Muscle of leg (tissue), 3 donors: ENCODE measurements at regions not wholly inside any gene's neighbourhood (a gene's known extent, or its start where the extent isn't known, plus 50 kb on each side); places are given as distances from the start of the nearest gene placed in this dataset.

Source experiments
- DNase-seq: peaks from one replicate; pipeline ENCODE4 v3.0.0; 2013
- H3K27ac ChIP-seq: one replicate; pipeline ENCODE4 v1.5.1; 2013; ENCODE audit warnings: mild to moderate bottlenecking, low read length, control low read depth
- H3K27me3 ChIP-seq: one replicate; pipeline ENCODE4 v1.6.1; 2013; ENCODE audit warnings: low read length; ENCODE audit not compliant: control insufficient read depth, insufficient read depth
- H3K36me3 ChIP-seq: one replicate; pipeline ENCODE4 v1.6.1; 2013; ENCODE audit warnings: low read length; ENCODE audit not compliant: control insufficient read depth, insufficient read depth
- H3K4me1 ChIP-seq: one replicate; pipeline ENCODE4 v1.6.1; 2013; ENCODE audit warnings: low read length; ENCODE audit not compliant: control insufficient read depth, insufficient read depth
- H3K4me3 ChIP-seq: one replicate; pipeline ENCODE4 v1.5.1; 2013; ENCODE audit warnings: low read length, control low read depth
- H3K9me3 ChIP-seq: replicated peaks from 2 replicates; pipeline ENCODE4 v1.6.1; 2013; ENCODE audit warnings: low read depth, low read length; ENCODE audit not compliant: control insufficient read depth
- WGBS: methylation state at CpG from one replicate; pipeline ENCODE4 v1.1.5; 2013; ENCODE audit warnings: missing lambda C conversion rate; ENCODE audit not compliant: insufficient coverage; 5-methylcytosine and 5-hydroxymethylcytosine counted together

DNA sequence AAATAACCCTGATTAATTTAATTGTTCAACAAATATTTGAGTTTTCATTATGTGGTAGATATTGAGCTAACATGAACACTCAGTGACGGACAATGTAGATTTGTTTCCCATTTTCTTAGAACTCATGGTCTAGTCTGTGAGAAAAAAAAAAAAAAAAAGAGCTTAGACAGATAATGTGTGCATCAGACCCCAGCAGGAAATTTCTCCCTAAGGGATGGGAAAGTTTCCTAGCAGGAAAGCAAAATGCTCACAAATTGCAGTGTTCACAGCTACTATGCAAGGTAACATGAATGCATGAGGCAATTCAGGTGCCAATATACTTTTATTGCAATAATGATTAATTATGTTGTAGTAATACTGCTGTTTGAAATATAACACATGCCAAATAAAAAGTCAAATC, 843.2 kb upstream of the SLIT2 start:
- H3K27ac ChIP-seq, result no peak overlapping the region
- no peaks in the 10 kb centered on the region for H3K27me3 ChIP-seq
- H3K9me3 ChIP-seq, result no peaks in the 10 kb centered on the region
- H3K4me3 ChIP-seq, result no peak overlapping the region
- no peak for DNase-seq
- H3K4me1 ChIP-seq, result no peaks in the 10 kb centered on the region
- no peaks in the 10 kb centered on the region for H3K36me3 ChIP-seq
- WGBS, result no CpG with 5 or more reads among the region's 1 CpG

DNA sequence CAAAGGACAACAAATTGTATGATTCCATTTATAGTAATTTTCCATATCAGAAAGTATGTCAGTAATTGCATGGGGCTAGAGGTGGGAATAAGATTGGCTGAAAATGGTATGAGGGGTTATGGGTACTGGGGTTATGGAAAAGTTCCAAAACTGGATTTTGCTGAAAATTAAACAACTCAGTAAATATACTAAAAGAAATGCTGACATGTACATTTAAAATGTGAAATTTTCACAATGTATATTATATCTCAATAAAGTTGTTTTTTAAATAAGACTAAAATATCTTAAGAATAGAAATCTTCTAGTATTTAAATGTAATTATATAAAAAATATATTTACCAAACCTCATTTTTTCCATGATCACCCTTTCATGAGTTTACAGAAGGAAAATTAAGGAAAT, 844.9 kb upstream of the SLIT2 start:
- Histone ChIP-seq H3K9me3 (no peaks in the 10 kb centered on the region), H3K36me3 (no peaks in the 10 kb centered on the region), H3K4me1 (no peaks in the 10 kb centered on the region), H3K27me3 (no peaks in the 10 kb centered on the region), H3K4me3 (no peak overlapping the region), H3K27ac (no peak overlapping the region)
- no peak for DNase-seq

DNA sequence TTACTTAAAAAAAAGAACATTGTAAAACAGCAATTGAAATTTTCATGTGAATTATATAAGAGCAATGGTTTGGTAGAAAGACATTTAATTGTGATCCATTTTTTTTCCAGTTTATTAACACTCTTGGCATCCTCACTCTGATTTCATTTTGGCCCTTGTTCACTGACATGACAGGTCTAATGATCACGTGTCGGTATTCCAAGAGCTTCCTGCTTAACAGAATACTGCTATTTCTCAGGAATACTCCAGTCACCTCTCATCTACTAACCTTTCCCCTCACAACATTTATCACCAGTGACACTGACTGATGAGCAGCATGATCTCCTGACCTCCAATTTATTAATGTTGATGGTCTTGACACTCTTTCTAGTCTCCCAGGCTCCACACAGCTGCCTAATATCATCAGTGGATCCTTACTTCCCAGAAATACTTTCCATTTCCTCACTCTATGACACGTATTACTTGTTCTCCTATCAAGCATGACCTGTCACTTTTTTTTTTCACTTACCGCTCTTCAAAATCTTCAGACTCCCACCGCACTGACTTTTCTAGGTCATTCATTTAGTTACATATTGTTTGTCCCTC, 847.8 kb upstream of the SLIT2 start:
- 81% methylated on average over 3 of the region's 5 CpGs for WGBS
- no peak for DNase-seq
- no peaks in the 10 kb centered on the region for H3K27me3 ChIP-seq
- H3K27ac ChIP-seq, result no peak overlapping the region
- H3K4me1 ChIP-seq, result no peaks in the 10 kb centered on the region
- no peaks in the 10 kb centered on the region for H3K36me3 ChIP-seq
- H3K4me3 ChIP-seq, result no peak overlapping the region
- H3K9me3 ChIP-seq, result no peaks in the 10 kb centered on the region

DNA sequence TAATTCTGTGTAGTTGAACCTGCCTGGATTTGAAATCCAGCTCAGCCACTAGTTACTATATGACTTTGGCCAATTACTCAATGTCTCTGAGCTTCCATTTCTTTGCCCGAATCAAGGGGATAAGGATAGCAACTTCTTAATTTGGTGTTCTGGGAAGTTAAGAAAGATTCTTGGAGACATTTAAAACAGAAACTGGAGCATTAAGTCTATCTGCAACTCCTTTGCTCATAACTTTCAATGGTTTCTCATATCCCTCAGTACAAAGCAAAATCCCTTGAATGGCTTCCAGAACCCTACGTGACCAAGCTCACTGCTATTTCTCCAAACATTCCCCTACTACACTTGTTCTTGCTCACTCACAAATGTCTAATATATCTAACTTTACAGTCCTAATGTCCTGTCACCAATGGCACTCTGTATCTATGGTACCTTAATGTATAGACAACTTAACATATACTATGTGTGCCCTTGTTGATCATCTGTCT, 849.1 kb upstream of the SLIT2 start:
- no peaks in the 10 kb centered on the region for H3K9me3 ChIP-seq
- H3K36me3 ChIP-seq, result no peaks in the 10 kb centered on the region
- peak; percentile 45 for DNase-seq
- no CpG with 5 or more reads among the region's 2 CpGs for WGBS
- no peaks in the 10 kb centered on the region for H3K4me1 ChIP-seq
- H3K4me3 ChIP-seq, result no peak overlapping the region
- no peak overlapping the region for H3K27ac ChIP-seq
- no peaks in the 10 kb centered on the region for H3K27me3 ChIP-seq

DNA sequence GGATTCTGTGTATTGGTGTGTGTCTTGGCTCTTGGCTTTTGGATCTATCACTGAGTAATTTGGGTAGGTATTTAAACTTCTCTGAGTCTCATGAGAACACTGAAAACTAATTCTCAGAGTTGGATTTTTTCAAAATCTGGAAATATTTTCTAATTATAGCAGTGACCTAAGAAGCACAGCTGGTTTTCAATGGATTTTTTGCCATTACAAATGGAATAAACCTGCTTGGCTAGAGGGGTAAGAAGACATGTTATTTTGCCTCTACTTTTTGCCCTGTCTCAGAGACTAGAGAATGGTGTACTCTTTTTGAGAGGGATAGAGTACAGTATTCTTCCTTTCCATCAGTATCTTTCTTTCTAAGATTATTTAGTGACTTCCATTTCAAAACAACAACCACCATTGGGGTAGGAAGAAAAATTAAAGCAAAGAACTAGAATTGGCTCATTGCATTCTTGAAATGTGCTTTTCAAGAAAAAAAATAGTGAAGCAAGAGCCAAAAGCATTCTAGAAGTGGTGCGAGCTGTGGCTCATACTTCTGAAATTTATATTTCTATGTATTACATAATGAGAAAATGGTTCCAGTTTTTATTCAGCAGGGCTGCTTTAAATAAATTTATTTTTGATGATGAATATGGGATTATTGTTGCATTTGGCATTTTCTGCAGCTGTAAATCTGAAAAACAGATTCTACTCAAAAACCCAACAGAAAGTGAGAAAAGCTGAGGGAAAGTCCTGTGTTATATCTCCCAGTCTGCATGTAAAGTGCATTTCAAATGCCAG, 850.2 kb upstream of the SLIT2 start:
- Histone ChIP-seq H3K4me3 (no peak overlapping the region), H3K27ac (peak overlapping the region; percentile 44)
- DNase-seq, result peak; percentile 77

DNA sequence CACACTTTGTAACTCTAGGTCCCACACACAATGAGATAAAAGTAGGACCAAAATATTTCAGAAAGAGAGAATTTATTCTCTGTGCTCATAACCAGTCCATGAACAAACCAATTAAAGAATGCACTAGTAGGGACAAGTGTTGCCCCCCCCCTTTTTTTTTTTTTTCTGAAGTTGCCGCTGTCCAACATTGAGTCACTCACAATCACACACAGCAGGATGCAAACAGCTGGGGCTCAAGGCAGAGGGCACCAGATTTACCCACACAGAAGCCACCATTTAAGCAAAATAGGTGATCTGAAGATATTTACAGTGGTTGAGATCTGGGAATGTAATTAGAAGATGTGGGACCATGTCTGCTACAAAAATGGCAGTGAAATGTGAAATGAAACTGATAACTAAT, 850.9 kb upstream of the SLIT2 start:
- Histone ChIP-seq H3K9me3 (no peaks in the 10 kb centered on the region), H3K27ac (no peak overlapping the region), H3K27me3 (no peaks in the 10 kb centered on the region), H3K4me1 (no peaks in the 10 kb centered on the region), H3K36me3 (no peaks in the 10 kb centered on the region), H3K4me3 (no peak overlapping the region)
- no CpG with 5 or more reads among the region's 1 CpG for WGBS
- no peak for DNase-seq

More for the DNA sequence above, 850.2 kb upstream of the SLIT2 start:
- H3K4me1 ChIP-seq, result no peaks in the 10 kb centered on the region
- H3K27me3 ChIP-seq, result no peaks in the 10 kb centered on the region
- H3K36me3 ChIP-seq, result no peaks in the 10 kb centered on the region
- WGBS, result no CpG with 5 or more reads among the region's 1 CpG
- no peaks in the 10 kb centered on the region for H3K9me3 ChIP-seq

DNA sequence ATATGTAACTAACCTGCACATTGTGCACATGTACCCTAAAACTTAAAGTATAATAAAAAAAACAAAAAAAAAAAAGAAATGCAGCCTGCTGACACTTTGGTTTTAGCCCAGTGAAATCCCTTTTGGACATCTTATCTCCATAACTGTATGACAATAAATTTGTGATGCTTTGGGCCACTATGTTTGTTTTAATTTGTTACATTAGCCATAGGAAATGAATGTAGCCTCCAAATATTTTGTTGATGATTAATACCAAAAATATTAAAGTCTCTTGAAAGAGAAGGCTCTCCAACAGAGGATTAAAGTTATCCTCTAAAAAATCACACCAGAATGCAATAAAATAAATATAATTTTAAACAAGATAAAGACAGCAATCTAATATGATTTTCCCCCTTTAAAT, 852.7 kb upstream of the SLIT2 start:
- Histone ChIP-seq H3K4me3 (no peak overlapping the region), H3K9me3 (peaks cover 3% of the 10 kb centered on the region), H3K4me1 (no peaks in the 10 kb centered on the region), H3K27me3 (no peaks in the 10 kb centered on the region), H3K36me3 (no peaks in the 10 kb centered on the region), H3K27ac (no peak overlapping the region)
- DNase-seq, result no peak

DNA sequence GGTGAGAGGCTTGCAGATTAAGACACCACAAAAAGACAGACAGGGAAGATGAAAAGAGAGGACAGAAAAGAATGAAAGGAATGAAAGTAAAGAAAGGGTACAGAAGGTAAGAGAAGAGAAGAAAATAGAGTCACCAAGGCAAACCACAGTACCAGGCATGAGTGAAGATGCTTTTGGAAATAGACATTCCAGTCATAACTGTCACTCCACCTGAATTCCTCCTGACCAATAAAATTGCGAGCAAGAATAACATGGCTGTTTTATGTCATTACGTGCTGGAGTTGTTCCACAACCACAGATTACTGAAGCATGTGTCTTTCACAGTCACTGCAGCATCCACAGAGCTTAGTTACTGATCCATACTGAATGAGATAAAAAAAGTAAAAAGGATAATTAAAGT, 864.9 kb upstream of the SLIT2 start:
- no peaks in the 10 kb centered on the region for H3K4me1 ChIP-seq
- no peak overlapping the region for H3K4me3 ChIP-seq
- H3K9me3 ChIP-seq, result no peaks in the 10 kb centered on the region
- WGBS, result no CpG with 5 or more reads among the region's 2 CpGs
- no peak overlapping the region for H3K27ac ChIP-seq
- DNase-seq, result no peak
- H3K27me3 ChIP-seq, result no peaks in the 10 kb centered on the region
- H3K36me3 ChIP-seq, result no peaks in the 10 kb centered on the region

DNA sequence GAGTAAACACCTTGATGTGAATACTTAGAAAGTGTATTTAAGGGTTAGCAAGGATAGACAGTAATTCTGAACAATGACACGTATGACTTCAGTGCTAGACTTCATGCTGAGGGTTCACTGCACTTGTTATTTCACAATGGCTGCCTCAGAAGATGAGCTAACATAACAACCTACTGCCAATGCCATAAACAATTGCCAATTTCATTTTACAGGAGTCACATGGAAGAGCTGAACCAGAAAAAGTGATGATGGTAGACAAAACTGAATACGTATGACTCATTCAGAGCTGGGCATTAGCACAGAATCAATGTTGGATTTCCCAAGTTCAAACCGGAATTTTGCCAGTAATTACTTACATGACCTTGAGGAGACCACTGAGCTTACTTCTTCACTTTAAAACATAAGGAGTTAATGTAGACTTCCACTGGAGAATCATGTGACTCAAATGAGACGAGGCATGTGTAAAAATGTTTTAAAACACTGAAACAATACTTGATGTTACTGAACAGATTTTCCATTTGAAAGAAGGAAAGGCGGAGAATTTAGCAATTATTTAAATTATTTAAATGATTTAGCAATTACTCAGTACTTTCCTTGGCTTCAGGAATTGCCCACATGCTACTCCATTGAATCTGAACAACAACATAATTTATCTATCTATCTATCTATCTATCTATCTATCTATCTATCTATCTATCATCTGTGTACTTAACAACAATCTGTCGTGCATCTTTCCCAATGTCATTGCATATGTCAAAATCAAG, 868.5 kb upstream of the SLIT2 start:
- H3K4me1 ChIP-seq, result no peaks in the 10 kb centered on the region
- WGBS, result 100% methylated on average over 1 of the region's 6 CpGs
- no peak overlapping the region for H3K4me3 ChIP-seq
- no peak for DNase-seq
- no peaks in the 10 kb centered on the region for H3K27me3 ChIP-seq
- H3K27ac ChIP-seq, result no peak overlapping the region
- H3K36me3 ChIP-seq, result no peaks in the 10 kb centered on the region
- H3K9me3 ChIP-seq, result no peaks in the 10 kb centered on the region

DNA sequence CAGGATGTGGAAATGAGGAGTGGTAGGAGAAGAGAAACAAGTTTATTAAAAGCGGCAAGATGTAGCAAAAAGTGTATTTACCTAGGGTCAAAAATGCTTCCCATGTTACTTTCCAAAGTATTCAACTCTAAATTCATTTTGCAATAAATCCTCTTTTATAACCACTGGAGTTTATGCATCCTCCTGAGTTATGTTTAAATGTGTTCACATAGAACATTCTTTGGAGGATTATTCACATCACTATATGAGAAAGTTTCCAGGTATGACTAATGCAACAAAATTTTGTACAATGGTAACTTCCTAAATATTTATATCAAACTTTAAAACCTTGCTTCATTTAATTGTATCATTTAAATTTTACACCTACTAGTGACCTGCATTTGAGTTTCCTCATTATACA, 870.6 kb upstream of the SLIT2 start:
- H3K4me1 ChIP-seq, result no peaks in the 10 kb centered on the region
- DNase-seq, result no peak

More for the DNA sequence above, 870.6 kb upstream of the SLIT2 start:
- H3K27ac ChIP-seq, result no peak overlapping the region
- H3K36me3 ChIP-seq, result no peaks in the 10 kb centered on the region
- H3K9me3 ChIP-seq, result no peaks in the 10 kb centered on the region
- H3K27me3 ChIP-seq, result no peaks in the 10 kb centered on the region
- no peak overlapping the region for H3K4me3 ChIP-seq
- no CpG with 5 or more reads among the region's 1 CpG for WGBS
